ENCODE measurements at regions not wholly inside any gene's neighbourhood (a gene's known extent, or its start where the extent isn't known, plus 50 kb on each side); places are given as distances from the start of the nearest gene placed in this dataset.

GRCh38 chr2:217047209-217047608, 187.3 kb upstream of the TNP1 start:
- TF ChIP-seq CTCF (conservative IDR thresholded peaks at IDR 0.05; ENCODE audit: low read depth, low read length) (no peak), EZH2 (IDR thresholded peaks at IDR 0.05; ENCODE audit: borderline replicate concordance, low read depth, low read length, poor library complexity, severe bottlenecking) (no peak)

GRCh38 chr2:217045700-217046475, 186.0 kb upstream of the TNP1 start:
- Histone ChIP-seq H3K27me3 (replicated peaks; ENCODE audit: insufficient read depth, low read depth, low read length, poor library complexity) (no peaks in the 10 kb centered on the region), H3K9me3 (ENCODE audit: low read depth, low read length, poor library complexity, severe bottlenecking) (no peaks in the 10 kb centered on the region), H3K27ac (ENCODE audit: low read depth, low read length, poor library complexity, severe bottlenecking) (no peak overlapping the region), H3K4me1 (ENCODE audit: insufficient read depth, low read length, poor library complexity, severe bottlenecking) (no peaks in the 10 kb centered on the region), H3K4me3 (ENCODE audit: low read depth, low read length, poor library complexity, severe bottlenecking) (no peak overlapping the region), H3K36me3 (ENCODE audit: insufficient read depth, low read length, poor library complexity, severe bottlenecking) (no peaks in the 10 kb centered on the region)
- ChIA-PET POLR2A (ENCODE audit: low non-redundant PET) (no interaction called here), CTCF (no interaction called here)
- no peak for TF ChIP-seq CTCF (conservative IDR thresholded peaks at IDR 0.05; ENCODE audit: low read depth, low read length)
- TF ChIP-seq EZH2 (IDR thresholded peaks at IDR 0.05; ENCODE audit: borderline replicate concordance, low read depth, low read length, poor library complexity, severe bottlenecking) = no peak
- DNase-seq (ENCODE audit: low spot score) = no peak
- intact Hi-C loops (cut with micrococcal nuclease; ENCODE audit: unreplicated experiment) = no loop called here
- no TSS peak for BruUV-seq (replicated peaks)

More at GRCh38 chr2:217047209-217047608, 187.3 kb upstream of the TNP1 start:
- ChIA-PET POLR2A (ENCODE audit: low non-redundant PET) (no interaction called here), CTCF (no interaction called here)
- no peaks in the 10 kb centered on the region for H3K4me1 ChIP-seq (ENCODE audit: insufficient read depth, low read length, poor library complexity, severe bottlenecking)
- no peaks in the 10 kb centered on the region for H3K27me3 ChIP-seq (replicated peaks; ENCODE audit: insufficient read depth, low read depth, low read length, poor library complexity)
- no TSS peak for BruUV-seq (replicated peaks)
- H3K36me3 ChIP-seq (ENCODE audit: insufficient read depth, low read length, poor library complexity, severe bottlenecking) = no peaks in the 10 kb centered on the region
- DNase-seq (ENCODE audit: low spot score) = no peak
- no peak overlapping the region for H3K4me3 ChIP-seq (ENCODE audit: low read depth, low read length, poor library complexity, severe bottlenecking)
- intact Hi-C loops (cut with micrococcal nuclease; ENCODE audit: unreplicated experiment) = no loop called here
- H3K27ac ChIP-seq (ENCODE audit: low read depth, low read length, poor library complexity, severe bottlenecking) = no peak overlapping the region
- no peaks in the 10 kb centered on the region for H3K9me3 ChIP-seq (ENCODE audit: low read depth, low read length, poor library complexity, severe bottlenecking)

- Histone ChIP-seq H3K27ac (ENCODE audit: low read depth, low read length, poor library complexity, severe bottlenecking) (no peak overlapping the region), H3K27me3 (replicated peaks; ENCODE audit: insufficient read depth, low read depth, low read length, poor library complexity) (no peaks in the 10 kb centered on the region), H3K4me1 (ENCODE audit: insufficient read depth, low read length, poor library complexity, severe bottlenecking) (no peaks in the 10 kb centered on the region), H3K36me3 (ENCODE audit: insufficient read depth, low read length, poor library complexity, severe bottlenecking) (no peaks in the 10 kb centered on the region), H3K9me3 (ENCODE audit: low read depth, low read length, poor library complexity, severe bottlenecking) (no peaks in the 10 kb centered on the region), H3K4me3 (ENCODE audit: low read depth, low read length, poor library complexity, severe bottlenecking) (no peak overlapping the region)
- DNase-seq (ENCODE audit: low spot score) = no peak
- BruUV-seq (replicated peaks) = no TSS peak
- intact Hi-C loops (cut with micrococcal nuclease; ENCODE audit: unreplicated experiment) = no loop called here
- TF ChIP-seq CTCF (conservative IDR thresholded peaks at IDR 0.05; ENCODE audit: low read depth, low read length) (no peak), EZH2 (IDR thresholded peaks at IDR 0.05; ENCODE audit: borderline replicate concordance, low read depth, low read length, poor library complexity, severe bottlenecking) (no peak)
- CTCF ChIA-PET = no interaction called here
- POLR2A ChIA-PET (ENCODE audit: low non-redundant PET) = no interaction called here
Observed at GRCh38 chr2:217040099-217040498, 180.2 kb upstream of the TNP1 start.
